Fibroblast of lung (primary cell): ENCODE measurements at regions not wholly inside any gene's neighbourhood (a gene's known extent, or its start where the extent isn't known, plus 50 kb on each side); places are given as distances from the start of the nearest gene placed in this dataset.

Experiments used
- DNase-seq, 2 donors: peaks; one replicate each; pipeline versions ENCODE4 v3.0.0 to v3.0.0-alpha.2; 2010; ENCODE audit warnings: low read depth in 2 of 2
- H2AFZ ChIP-seq: 2 replicates; pipeline ENCODE4 v1.5.1; 2012; ENCODE audit warnings: low read length, control low read depth, inconsistent platforms
- H3K27ac ChIP-seq: 2 replicates; pipeline ENCODE4 v1.5.1; 2011; ENCODE audit warnings: low read length, control low read depth; ENCODE audit not compliant: insufficient read depth
- H3K27me3 ChIP-seq: 2 replicates; pipeline ENCODE4 v1.5.1; 2011; ENCODE audit warnings: mild to moderate bottlenecking, low read length; ENCODE audit not compliant: control insufficient read depth, insufficient read depth
- H3K36me3 ChIP-seq: 2 replicates; pipeline ENCODE4 v1.5.1; 2011; ENCODE audit warnings: low read length; ENCODE audit not compliant: control insufficient read depth, insufficient read depth
- H3K4me1 ChIP-seq: 2 replicates; pipeline ENCODE4 v1.5.1; 2011; ENCODE audit warnings: low read length; ENCODE audit not compliant: control insufficient read depth, insufficient read depth; ENCODE audit errors: extremely low read depth
- H3K4me2 ChIP-seq: 2 replicates; pipeline ENCODE4 v1.5.1; 2011; ENCODE audit warnings: low read length, control low read depth; ENCODE audit not compliant: insufficient read depth; ENCODE audit errors: extremely low read depth
- H3K4me3 ChIP-seq, 4 experiments: fragments of 200-600 bp in 1 of 4; sonication (generic) in 1 of 4; replicated peaks in 1 of 4; 2 replicates each; pipeline ENCODE4 v1.5.1; 2011 to 2016; ENCODE audit warnings: low read length in 4 of 4, low read depth in 3 of 4, mild to moderate bottlenecking in 3 of 4, control low read depth in 2 of 4, inconsistent platforms in 1 of 4, mixed read lengths in 1 of 4; ENCODE audit not compliant: insufficient read depth in 1 of 4; ENCODE audit errors: control extremely low read depth in 1 of 4
- H3K79me2 ChIP-seq: 2 replicates; pipeline ENCODE4 v1.5.1; 2012; ENCODE audit warnings: mild to moderate bottlenecking, low read length, inconsistent platforms; ENCODE audit not compliant: control insufficient read depth, insufficient read depth
- H3K9ac ChIP-seq: 2 replicates; pipeline ENCODE4 v1.5.1; 2011; ENCODE audit warnings: mild to moderate bottlenecking, low read length, control low read depth; ENCODE audit not compliant: insufficient read depth
- H3K9me3 ChIP-seq: 2 replicates; pipeline ENCODE4 v1.5.1; 2012; ENCODE audit warnings: low read depth, low read length; ENCODE audit not compliant: control insufficient read depth, insufficient read depth
- H4K20me1 ChIP-seq: 2 replicates; pipeline ENCODE4 v1.5.1; 2011; ENCODE audit warnings: low read length; ENCODE audit not compliant: control insufficient read depth, insufficient read depth; ENCODE audit errors: extremely low read depth
- CTCF ChIP-seq, 2 donors: IDR thresholded peaks in 1 of 2; conservative IDR thresholded peaks in 1 of 2; 1 replicate in 1 of 2; 2 replicates in 1 of 2; pipeline ENCODE4 v1.5.1; 2011 to 2012; ENCODE audit warnings: low read length in 2 of 2, control low read depth in 1 of 2, inconsistent platforms in 1 of 2, low read depth in 1 of 2, mild to moderate bottlenecking in 1 of 2
- EZH2 ChIP-seq: IDR thresholded peaks from 2 replicates; pipeline ENCODE4 v1.5.1; 2012; ENCODE audit warnings: low read length, control low read depth, mild to moderate bottlenecking; ENCODE audit errors: missing control alignments

GRCh38 chr12:125720961-125721360 lies 655.7 kb downstream of the AACS start:
- no peaks in the 10 kb centered on the region for H3K4me1 ChIP-seq
- no peak for TF ChIP-seq EZH2
- TF ChIP-seq CTCF (conservative IDR thresholded peaks at IDR 0.05 in 1 of 2, IDR thresholded peaks at IDR 0.05 in 1 of 2; ENCODE audit: low read depth in 1 of 2, low read length in 2 of 2), result no peak
- no peak overlapping the region for H3K4me2 ChIP-seq
- H3K36me3 ChIP-seq, result no peaks in the 10 kb centered on the region
- H3K4me3 ChIP-seq, result no peak overlapping the region
- no peaks in the 10 kb centered on the region for H3K27me3 ChIP-seq
- no peak overlapping the region for H3K27ac ChIP-seq
- no peak overlapping the region for H3K9ac ChIP-seq
- H3K79me2 ChIP-seq, result no peaks in the 10 kb centered on the region
- H3K9me3 ChIP-seq, result peaks cover 2% of the 10 kb centered on the region
- H4K20me1 ChIP-seq, result no peaks in the 10 kb centered on the region
- no peak overlapping the region for H2AFZ ChIP-seq
- DNase-seq, result no peak

GRCh38 chr12:125734137-125734536 lies 668.9 kb downstream of the AACS start:
- no peaks in the 10 kb centered on the region for H3K36me3 ChIP-seq
- TF ChIP-seq EZH2 (no peak), CTCF (conservative IDR thresholded peaks at IDR 0.05 in 1 of 2, IDR thresholded peaks at IDR 0.05 in 1 of 2; ENCODE audit: low read depth in 1 of 2, low read length in 2 of 2) (no peak)
- no peak overlapping the region for H3K9ac ChIP-seq
- no peak overlapping the region for H2AFZ ChIP-seq
- H4K20me1 ChIP-seq, result no peaks in the 10 kb centered on the region
- no peak overlapping the region for H3K27ac ChIP-seq
- no peaks in the 10 kb centered on the region for H3K79me2 ChIP-seq
- H3K27me3 ChIP-seq, result no peaks in the 10 kb centered on the region
- no peak for DNase-seq
- H3K9me3 ChIP-seq, result no peaks in the 10 kb centered on the region
- H3K4me1 ChIP-seq, result no peaks in the 10 kb centered on the region
- no peak overlapping the region for H3K4me2 ChIP-seq
- no peak overlapping the region for H3K4me3 ChIP-seq

GRCh38 chr12:125738211-125738610 lies 673.0 kb downstream of the AACS start:
- Histone ChIP-seq H3K27me3 (no peaks in the 10 kb centered on the region), H3K9me3 (no peaks in the 10 kb centered on the region), H3K4me1 (no peaks in the 10 kb centered on the region), H3K27ac (no peak overlapping the region), H3K4me3 (no peak overlapping the region), H3K79me2 (no peaks in the 10 kb centered on the region), H2AFZ (no peak overlapping the region), H3K36me3 (no peaks in the 10 kb centered on the region), H3K4me2 (no peak overlapping the region), H3K9ac (no peak overlapping the region), H4K20me1 (no peaks in the 10 kb centered on the region)
- TF ChIP-seq EZH2 (no peak), CTCF (conservative IDR thresholded peaks at IDR 0.05 in 1 of 2, IDR thresholded peaks at IDR 0.05 in 1 of 2; ENCODE audit: low read depth in 1 of 2, low read length in 2 of 2) (no peak)
- no peak for DNase-seq
